Bronchial epithelial cell (primary cell): ENCODE measurements at regions not wholly inside any gene's neighbourhood (a gene's known extent, or its start where the extent isn't known, plus 50 kb on each side); places are given as distances from the start of the nearest gene placed in this dataset.
"Not testable (repeated sequence)": the region's sequence is repeated elsewhere in the genome, so short reads cannot be mapped to it uniquely, and the experiment has no call there.

Source experiments
- DNase-seq: peaks from one replicate; pipeline ENCODE4 v3.0.0-alpha.2; 2010; ENCODE audit warnings: low read depth
- FAIRE-seq: peaks from 2 replicates; lab custom pipeline; 2011; peaks lifted over from hg19 to GRCh38; lab: Jason Lieb, UNC
- H3K27me3 ChIP-seq: 2 replicates; pipeline ENCODE4 v1.5.1; 2011; ENCODE audit warnings: low read length; ENCODE audit not compliant: control insufficient read depth, insufficient read depth
- H3K36me3 ChIP-seq: 2 replicates; pipeline ENCODE4 v1.5.1; 2011; ENCODE audit warnings: low read length; ENCODE audit not compliant: control insufficient read depth, insufficient read depth
- H3K4me3 ChIP-seq: 2 replicates; pipeline ENCODE4 v1.5.1; 2011; ENCODE audit warnings: mild to moderate bottlenecking, low read depth, low read length, control low read depth
- TF ChIP-seq, protein P1 (sequence below): IDR thresholded peaks from 2 replicates; pipeline ENCODE4 v1.5.1; 2011; ENCODE audit warnings: mild to moderate bottlenecking, moderate library complexity, low read length, control low read depth, inconsistent platforms; ENCODE audit not compliant: insufficient read depth, severe bottlenecking

DNA sequence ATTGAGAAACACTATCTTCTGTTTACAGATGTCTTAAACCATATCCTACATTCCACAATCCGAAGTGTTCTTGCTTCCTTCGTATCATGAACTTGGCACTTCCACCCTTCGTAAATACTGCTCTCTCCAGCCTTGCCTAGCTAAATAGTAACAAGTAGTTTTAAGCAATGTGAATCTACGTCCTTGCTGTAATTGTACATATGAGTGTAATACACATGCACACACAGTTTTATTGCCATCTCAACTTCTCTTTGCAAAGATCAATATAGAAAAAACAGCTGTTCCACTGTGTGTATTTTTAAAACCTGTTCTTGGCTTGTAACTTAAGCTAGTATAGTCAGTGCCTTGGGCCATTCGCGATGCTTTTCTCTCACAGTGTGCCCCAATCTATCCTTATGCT, 1524.7 kb downstream of the GRIK2 start:
- DNase-seq (no peak), FAIRE-seq (no peak)
- no peak overlapping the region for H3K4me3 ChIP-seq
- no peaks in the 10 kb centered on the region for H3K36me3 ChIP-seq
- TF ChIP-seq, protein P1, sequence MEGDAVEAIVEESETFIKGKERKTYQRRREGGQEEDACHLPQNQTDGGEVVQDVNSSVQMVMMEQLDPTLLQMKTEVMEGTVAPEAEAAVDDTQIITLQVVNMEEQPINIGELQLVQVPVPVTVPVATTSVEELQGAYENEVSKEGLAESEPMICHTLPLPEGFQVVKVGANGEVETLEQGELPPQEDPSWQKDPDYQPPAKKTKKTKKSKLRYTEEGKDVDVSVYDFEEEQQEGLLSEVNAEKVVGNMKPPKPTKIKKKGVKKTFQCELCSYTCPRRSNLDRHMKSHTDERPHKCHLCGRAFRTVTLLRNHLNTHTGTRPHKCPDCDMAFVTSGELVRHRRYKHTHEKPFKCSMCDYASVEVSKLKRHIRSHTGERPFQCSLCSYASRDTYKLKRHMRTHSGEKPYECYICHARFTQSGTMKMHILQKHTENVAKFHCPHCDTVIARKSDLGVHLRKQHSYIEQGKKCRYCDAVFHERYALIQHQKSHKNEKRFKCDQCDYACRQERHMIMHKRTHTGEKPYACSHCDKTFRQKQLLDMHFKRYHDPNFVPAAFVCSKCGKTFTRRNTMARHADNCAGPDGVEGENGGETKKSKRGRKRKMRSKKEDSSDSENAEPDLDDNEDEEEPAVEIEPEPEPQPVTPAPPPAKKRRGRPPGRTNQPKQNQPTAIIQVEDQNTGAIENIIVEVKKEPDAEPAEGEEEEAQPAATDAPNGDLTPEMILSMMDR = no peak
- H3K27me3 ChIP-seq = no peaks in the 10 kb centered on the region

DNA sequence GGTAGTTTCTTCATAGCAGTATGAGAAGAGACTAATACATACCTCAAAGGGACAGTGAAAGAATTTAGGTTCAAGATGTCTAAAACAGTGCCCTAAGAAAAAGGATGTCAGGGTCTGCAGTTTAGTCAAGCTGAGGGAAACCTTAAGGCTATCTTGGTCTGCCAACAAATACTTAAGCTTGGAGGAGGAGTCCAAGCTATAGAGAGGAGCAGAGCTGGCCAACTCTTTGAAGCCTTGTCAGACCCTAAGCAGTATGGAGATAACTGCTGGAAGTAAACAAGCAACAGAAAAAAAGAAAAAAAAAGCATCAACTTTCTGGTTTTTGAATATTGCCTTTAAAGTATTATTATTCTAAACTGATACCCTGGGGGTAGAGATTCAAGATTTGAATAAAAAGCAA, 1518.1 kb downstream of the GRIK2 start:
- no peak overlapping the region for H3K4me3 ChIP-seq
- no peaks in the 10 kb centered on the region for H3K27me3 ChIP-seq
- TF ChIP-seq, protein P1 = no peak
- H3K36me3 ChIP-seq = no peaks in the 10 kb centered on the region
- FAIRE-seq (no peak), DNase-seq (no peak)

GRCh38 chr6:102910701-102911139, 1517.2 kb downstream of the GRIK2 start:
- not testable (repeated sequence) for H3K36me3 ChIP-seq, H3K27me3 ChIP-seq, DNase-seq, FAIRE-seq, H3K4me3 ChIP-seq

DNA sequence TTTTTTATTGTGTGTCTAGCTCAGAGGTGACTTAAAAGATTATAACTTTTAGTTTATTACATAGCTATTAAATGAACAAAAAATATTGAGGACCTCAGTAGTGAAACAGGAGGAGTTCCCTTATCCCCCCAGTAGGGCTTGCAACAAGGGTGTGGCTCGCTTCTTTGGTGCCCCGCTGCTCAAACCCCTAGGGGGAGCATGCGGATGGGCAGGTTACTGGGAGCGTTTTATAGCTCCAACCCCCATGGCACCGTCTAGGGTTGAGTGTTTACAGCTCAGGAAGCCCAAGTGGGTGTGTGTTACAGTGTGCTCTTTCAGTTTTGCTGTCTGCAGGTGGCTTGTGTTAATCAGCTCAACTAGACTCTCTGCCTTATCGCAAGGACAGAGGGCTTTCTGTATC, 1513.7 kb downstream of the GRIK2 start:
- TF ChIP-seq, protein P1 = no peak
- no peak for FAIRE-seq
- H3K27me3 ChIP-seq = no peaks in the 10 kb centered on the region
- no peak for DNase-seq
- H3K36me3 ChIP-seq = no peaks in the 10 kb centered on the region
- no peak overlapping the region for H3K4me3 ChIP-seq

DNA sequence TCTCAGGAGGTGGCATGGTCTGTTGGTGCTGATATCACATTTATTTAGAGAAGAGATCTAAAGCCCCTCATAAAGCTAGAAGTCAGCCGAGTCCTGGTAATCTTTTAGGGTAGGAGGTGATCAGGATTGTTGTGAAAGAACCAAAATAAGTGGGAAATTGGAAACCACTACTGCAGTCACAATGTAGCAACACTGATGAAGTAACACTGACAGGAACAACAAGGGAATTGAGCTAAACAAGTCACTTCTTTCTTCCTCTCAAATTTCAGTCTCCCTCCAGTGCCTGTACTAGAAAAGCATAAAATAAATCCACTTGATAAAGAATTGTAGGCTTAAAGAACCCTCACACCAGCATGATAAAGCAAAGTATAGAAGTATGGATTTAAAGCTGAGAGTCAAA, 1509.0 kb downstream of the GRIK2 start:
- FAIRE-seq (no peak), DNase-seq (no peak)
- Histone ChIP-seq H3K4me3 (no peak overlapping the region), H3K27me3 (no peaks in the 10 kb centered on the region), H3K36me3 (no peaks in the 10 kb centered on the region)
- TF ChIP-seq, protein P1 = no peak

DNA sequence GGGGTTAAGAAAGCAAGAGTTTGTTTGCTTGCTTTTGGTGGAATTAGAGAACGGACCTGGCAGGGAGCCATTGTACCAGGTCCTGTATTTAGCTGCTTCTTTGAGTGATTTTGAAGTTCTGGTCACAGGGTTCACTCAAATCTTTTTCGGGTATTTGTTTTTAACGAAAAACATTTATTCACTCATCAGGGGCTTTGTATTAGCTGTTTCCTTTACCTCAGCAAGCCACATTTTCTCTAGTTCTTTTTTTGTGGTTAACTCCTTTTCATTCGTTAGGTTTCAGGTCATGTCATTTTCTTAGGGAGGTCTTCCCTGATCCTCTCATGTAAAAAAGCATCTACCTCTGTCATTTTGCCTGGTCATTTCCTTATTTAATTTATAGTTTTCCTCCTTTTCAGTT, 1502.2 kb downstream of the GRIK2 start:
- no peak for FAIRE-seq
- no peak for DNase-seq
- no peaks in the 10 kb centered on the region for H3K27me3 ChIP-seq
- TF ChIP-seq, protein P1 = no peak
- H3K4me3 ChIP-seq = no peak overlapping the region
- H3K36me3 ChIP-seq = no peaks in the 10 kb centered on the region
